ELR (cell line): ENCODE measurements at regions not wholly inside any gene's neighbourhood (a gene's known extent, or its start where the extent isn't known, plus 50 kb on each side); places are given as distances from the start of the nearest gene placed in this dataset.

Experiments used
- DNase-seq: peaks from one replicate; pipeline ENCODE4 v3.0.0-alpha.2; 2015; ENCODE audit warnings: low read depth

DNA sequence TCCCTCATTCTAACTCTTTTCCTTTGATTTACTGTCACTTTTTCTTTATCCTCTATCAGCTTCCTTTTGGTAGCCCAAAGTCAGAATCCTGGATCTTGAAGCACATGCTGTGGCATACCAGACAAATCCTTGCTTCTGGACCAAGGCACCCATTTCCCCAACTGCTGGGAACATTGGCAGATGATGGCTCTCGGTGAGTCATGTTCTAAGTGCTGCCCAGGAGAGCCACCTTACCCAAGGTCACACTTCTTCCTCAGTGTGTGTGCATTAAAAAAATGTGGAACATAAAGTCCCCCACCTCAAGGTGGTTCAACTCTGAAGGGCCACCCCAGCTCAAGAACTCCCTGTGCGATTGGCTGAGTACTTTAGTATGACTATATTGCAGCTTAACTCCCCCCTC lies 141.4 kb upstream of the PUM3 start:
- no peak for DNase-seq

DNA sequence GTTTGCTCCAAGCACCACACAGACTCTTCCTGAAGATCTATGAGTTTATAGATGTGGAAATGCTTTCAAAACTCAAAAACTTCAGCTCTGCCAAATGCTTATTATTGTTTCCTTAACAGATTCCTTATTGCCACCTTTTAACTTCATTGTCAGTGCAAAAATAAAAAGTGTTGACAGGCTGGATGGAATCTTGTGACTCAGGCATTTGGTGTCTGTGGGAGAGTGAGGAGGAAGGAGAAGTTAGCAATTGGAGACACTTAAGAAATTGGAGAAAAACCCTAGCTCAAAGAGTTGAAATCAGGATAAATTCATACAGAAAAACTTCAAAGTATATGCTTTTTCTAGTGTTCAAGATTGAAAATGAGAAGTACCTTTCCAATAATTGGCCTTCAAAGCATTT lies 140.6 kb upstream of the PUM3 start:
- DNase-seq = no peak

DNA sequence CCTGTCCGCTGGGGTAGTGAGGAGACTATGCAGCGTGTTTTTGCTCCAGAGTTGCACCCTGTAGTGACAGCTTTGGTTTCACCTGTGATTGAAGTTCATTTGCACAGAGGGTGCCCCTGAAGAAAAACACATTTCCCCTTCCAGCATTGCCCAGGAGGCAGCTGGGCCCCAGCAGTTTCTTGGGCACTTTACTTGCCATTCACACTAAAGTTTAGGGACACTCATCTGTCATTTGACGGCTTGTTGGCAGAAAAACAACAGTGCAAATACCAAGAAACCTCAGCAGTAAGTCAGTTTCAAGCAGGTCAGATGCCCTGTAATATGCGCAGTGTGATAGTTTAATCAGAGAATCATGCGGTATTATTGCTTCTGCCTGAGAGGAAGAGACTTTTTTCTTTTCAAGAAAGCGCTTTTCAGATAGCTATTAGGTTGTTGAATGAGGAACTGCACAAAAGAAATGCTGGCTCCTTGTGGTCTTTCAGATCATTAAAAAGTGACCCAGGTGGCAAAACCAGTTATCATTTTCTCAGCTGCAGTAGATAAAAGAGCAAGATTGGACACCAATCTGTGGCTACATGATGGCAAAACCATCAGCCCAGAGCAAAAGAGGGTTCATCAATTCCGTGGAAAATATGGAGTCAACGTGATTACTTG lies 136.2 kb upstream of the PUM3 start:
- DNase-seq = no peak

DNA sequence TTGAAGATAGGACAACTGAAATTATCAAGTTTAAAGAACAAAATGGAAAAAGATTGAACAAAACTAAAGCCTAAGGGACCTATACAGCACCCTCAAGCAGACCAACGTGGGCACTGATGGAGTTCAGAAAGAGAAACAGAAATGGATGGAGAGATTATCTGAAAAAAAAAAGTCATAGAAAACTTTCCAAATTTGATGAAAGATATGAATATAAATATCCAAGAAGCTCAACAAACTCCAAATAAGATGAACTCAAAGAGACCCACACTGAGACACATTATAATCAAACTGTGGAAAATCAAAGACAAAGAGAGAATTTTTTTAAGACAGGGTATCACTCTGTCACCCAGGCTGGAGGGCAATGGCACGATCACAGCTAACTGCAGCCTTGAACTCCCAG lies 128.6 kb upstream of the PUM3 start:
- DNase-seq = no peak

DNA sequence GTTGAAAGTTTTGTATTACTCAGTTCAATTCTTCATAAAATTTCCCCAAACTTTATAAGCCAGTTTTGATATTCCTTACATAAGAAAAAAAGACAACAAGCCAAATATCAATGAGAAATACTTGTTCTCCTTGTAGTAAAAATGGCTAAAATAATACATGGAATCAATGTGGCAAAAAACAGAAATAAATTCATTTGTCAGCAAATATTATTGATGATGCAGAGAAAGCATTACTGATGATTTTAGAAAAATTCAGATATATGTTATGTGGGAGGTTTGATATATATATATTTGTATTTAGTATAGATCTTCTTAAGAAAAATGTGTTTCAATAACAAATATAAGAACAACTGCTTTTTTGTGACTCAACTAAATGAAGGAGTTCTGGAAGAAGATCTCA lies 127.0 kb upstream of the PUM3 start:
- DNase-seq = no peak

DNA sequence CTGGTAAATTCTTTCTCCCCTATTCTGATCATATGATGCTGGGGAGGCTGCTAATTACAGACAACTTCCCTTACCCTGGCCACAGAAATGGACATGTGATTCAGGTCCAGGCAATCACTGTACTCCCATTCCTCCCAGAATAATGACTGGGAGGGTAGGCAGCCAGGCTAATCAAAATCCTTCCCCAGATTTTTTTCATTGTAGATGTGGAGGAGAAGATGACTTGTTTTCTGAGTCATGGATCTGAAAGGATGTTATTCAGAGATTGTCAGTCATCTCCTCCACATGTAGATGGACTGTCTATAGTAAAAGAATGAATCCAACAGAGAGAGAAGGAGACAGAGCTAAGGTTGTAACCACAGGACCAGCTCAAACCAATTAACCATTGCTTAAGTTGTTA lies 123.9 kb upstream of the PUM3 start:
- DNase-seq = peak; percentile 15

DNA sequence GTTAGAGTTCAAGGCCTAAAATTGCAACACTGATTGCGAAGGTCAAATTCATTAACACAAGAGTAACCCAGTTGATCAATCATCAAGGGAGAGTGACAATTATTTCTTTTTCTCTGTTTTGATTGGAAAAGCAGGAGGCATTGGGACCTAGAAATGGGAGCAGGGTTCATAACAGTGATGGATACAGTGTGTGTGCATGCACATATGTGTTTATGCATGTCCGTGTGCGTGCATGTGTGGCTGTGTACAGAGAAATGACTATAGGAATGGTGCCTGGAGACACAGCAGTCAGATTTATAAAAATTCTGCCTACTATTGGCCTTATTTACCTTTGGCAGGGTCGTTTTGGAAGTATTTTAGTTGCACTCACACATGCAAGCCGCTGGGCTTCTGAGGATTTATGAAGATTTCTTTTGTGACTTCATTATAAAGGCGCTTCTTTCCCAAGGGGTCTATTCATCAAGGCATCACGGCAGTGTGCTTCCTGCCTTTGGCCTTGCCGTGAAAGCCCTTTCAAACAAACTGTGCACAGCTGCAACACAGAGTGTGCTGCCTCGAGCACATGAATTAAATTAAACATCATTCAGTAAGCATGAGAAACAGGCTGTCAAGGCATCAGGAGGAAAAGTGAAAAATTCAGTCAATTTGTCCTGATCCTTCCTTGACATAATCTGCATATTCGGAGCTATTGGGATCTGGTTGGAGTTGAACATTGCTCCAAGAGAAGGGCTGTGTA lies 122.8 kb upstream of the PUM3 start:
- no peak for DNase-seq

DNA sequence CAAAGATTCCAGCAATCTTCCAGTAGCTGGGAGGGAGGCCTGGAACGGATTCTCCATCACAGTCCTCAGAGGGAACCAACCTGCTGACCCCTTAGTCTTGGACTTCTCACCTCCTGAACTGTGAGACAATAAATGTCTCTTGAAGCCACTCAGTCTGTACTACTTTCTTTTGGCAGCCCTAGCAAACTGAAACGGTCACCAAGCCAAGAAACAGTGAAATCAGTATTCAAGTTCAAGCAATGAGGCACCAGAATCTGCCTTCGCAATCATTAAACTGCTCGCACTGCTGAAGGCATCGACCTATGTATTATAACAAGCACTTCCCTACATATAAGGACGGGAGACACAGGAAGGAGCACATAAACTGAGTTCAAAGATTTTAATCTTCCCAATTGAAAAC lies 120.6 kb upstream of the PUM3 start:
- DNase-seq = no peak

DNA sequence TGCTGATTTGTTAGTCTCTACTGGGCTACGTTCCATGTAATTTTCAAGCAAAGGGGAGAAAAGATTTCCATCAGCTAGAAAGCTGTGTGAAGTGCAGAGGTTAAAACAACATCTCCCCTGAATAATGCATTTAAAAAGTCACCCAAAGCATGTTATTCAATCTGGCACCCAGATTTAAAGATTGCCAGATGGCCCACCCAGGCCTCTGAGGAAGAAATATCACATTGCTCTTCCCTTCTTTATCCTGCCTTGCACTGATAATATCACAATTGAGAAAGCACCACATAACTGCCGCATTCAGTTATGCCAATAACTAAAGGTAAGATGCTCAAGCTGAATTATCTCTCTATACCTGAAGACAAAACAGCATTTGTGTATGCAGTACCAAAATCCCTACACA lies 119.4 kb upstream of the PUM3 start:
- DNase-seq = no peak

DNA sequence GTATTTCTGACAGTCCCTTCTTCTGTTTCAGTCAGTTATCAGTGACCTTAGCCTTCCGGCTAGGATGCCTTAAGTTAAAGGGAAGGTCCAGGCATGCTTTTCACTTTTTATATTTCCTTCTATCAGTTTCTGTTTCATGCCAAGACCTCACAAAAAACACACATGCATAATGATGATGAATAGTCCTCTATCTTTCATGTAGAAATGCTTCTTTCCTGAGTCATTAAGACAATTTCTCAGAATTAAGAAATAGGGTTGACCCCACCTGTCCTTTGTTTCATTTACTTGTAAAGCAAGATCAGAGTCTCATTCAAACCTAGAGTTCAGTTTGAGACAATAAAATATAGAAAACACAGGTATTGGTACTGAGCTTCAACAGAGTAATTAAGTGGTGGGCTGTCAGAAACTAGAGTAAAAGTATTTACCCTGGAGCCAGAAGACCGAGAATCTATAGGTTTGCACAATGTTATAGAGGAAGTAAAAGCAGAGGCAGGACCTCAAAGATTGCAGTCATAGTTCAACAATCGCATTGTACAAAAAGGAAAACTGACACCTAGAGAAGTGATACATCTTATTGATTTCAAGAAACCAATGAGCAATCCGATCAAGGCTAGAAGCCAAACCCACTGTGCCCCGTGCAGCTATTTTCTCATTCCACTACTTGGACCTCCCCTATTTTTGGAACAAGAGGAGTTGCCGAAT lies 118.7 kb upstream of the PUM3 start:
- no peak for DNase-seq

DNA sequence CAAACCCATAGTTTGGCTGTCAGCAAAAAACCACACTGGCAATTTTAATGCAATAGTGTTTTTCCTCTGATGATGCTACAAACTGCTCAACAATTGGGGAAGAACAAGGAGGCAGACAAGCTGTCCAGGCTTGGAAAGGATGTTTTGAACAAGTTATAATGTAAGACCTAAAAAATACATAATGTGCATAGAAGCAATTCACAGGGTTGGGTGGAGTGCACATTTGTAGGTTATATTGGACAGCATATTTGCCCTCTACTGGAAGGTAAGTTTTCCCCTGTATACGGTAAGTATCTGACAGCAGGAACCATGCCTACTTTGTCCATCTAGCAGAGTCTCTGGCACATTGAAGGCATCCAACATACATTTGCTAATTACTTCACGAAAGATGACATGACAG lies 114.3 kb upstream of the PUM3 start:
- DNase-seq = no peak

DNA sequence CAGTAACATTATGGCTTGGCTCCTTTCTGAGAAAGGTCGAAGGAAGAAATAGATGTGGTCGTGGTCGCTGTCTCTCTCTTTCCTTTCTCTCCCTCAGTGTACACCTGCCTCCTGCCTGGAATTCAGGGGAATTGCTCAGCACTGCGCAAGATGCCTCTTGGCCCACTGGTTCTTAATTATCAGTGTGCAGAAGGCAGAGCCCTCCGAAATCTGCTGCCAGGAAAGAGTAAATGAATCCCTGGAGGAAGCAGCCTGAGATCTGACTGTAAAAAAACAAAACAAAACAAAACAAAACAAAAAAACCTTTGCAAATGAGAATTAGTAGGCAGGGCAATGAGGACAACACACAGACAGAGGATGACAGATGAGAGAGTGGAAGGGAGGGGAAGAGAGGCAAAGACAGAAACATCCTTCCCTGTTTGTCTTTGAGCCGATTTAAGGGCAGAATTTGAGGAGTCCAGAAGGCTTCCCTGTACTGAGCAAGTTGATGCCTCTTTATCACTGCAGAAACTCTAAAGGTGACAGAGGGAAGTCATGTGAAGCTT lies 113.8 kb upstream of the PUM3 start:
- DNase-seq = no peak

DNA sequence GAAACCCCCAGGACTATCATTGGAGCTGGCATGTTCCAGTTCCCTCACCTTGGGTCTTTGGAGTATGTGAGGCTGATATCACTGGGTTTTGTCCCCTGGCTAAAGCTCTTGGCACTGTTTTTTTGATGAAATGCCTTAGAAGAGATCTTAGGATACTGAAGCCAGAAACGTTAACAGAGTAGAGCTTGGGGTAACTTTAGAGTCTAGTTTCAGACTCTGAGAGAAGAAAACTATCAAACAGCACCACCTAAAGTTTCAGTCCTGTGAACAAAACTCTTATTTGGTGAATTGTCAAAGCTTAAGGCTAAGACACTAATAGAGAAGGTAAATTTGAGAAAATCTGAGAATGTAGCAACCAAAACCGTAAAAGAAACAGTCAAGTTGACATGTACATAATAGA lies 111.7 kb upstream of the PUM3 start:
- no peak for DNase-seq

DNA sequence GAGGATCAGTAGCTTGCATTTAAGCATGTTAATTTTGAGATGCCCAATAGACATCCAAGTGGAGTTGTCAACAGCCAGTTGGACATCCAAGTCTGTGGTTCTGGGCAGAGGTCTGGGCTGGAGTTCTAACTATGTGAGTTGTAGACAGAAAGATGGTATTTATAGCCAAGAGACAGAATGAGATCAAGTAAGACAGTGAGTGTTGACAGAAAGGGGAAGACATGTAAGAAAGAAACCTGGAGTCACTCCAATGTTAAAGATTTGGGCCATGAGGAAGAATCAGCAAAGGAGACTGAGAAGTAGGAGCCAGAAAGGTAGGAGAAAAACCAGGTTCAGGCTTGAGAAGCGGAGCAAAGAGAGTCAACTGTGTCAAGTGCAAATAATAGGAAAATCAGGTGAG lies 95.5 kb upstream of the PUM3 start:
- DNase-seq = no peak

DNA sequence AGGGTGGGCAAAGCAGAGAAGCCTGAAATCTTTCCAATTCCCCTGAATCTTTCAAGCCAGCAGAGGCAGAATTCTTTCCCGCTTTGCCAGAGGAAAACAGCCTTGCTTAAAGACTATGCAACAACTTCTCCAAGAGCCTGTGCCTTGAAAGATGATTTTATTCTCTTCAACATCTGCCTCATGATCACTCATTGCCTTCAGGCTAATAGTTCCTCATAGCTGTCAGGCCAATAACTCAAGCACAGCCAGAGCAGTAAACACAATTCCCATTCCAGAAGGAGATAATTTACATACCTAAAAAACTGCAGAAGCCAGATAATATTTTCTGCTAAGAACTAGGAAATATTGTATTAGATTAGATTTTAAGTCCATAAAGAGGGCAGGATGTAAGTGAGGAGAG lies 92.3 kb upstream of the PUM3 start:
- DNase-seq = peak; percentile 8

DNA sequence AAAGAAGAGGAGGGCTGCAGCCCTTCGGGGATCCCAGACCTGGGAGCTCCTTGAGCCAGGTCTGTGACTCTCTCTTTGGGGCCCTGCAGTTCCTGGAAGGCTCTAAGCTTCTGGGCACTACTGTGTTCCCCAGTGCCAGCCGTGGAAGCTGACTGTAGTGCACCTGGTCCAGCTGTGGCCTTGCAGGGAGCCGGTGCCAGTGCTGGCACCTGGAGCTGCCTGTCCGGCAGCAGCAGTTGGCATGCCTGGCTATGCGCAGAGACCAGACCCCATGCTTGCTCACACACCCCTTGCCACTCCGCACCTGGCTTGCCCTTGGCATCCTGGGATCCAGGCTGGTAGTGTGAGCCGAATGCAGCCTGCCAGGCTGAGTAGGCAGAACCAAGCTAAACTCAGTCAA lies 91.0 kb upstream of the PUM3 start:
- DNase-seq = no peak

DNA sequence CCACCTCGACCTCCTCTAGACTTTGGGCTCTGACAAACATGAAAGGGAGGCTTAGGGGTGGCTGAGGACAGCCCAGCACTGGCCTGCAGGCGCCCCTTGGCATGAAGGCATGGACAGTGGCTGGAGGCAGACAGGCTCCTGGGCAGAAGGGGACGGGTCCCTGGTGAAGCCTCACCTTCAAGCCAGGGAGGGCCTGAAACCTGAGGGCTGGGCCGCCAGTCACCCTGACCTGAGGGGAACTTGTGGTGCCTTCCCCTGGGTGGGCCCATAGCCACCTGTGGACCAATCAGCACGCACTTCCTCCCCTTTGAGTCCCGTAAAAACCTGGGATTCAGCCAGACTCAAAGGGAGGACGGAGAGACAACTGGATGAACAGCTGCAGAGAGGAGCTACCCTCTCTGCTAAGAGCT lies 90.4 kb upstream of the PUM3 start:
- DNase-seq = no peak

DNA sequence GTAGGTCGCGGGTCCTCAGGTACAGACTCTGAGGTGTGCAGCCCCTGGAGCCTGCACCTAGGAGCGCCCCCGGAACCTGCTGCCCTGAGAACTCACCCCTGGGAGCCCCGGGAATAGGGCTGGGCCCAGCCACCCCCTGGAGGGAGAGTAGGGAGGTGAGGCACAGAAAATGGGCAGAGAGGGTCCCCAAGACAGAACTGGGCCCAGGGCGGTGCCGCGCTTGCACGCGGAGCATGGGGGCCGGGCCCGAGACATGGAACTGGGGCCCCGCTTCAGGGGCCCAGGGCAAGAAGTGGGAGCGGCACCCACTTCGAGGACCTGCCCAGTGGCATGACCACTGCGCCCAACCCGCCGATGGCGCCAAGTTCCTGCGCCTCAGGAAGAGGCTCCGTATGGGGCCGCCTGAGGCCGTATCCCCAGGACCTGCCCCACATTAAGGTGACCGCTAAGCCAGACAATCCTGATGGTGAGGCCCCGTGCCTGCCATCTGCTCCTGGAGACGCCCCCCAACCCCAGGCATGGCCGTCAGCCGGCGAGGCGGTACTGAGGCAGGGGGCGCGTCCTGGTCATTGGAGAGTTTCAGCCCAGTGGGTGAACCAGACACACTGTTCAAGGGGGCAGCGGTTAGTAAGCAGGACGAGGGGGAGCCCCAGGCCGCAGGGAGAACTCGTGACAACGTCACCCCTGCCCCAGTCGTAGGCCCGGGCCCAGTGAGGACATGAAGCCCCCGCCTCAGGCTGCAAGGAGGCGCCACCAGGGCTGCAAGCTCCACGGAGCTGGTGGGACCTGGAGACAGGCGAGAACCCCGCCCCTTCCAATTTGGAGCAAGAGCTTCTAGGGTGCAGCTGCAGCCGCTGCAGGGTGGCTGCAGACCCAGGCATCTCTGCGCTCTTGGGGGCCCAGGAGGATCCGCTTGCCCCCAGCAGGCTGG lies 89.5 kb upstream of the PUM3 start:
- no peak for DNase-seq

DNA sequence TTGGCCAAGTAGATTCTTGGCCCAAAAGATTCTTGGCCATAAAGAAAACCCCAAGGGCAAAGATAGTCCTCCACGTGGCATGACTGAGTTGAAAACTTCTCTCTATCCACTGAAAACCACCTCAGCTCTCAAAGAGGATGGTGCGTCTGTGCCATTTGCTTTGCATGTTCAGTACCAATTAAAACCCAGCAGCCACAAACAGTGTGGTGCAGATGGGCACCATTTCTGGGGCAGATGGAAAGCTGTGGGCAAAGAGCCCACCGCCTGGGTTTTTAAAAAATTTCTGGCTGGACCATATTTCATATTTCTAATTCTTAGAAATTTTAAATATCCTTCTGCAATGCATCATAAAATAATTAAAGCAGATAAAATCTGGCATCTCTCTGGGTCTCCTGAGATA lies 84.5 kb upstream of the PUM3 start:
- DNase-seq = no peak

DNA sequence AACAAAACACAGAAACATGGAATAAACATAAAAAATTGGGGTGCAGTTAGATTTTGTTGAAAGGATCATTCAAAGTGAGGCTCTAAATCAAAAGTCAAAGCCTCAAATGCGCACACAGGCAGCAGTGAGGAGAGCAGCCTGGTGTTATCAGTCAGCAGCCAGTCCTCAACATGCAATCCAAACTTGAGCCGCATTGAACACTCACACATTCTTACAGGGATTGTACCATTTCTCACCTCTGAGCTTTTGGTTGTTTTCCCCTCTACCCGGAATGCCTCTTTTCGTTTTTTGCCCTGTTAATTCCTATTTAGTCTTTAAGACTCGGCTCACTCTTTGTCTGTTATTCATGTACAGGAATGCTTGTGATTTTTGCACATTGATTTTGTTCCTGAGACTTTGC lies 81.1 kb upstream of the PUM3 start:
- DNase-seq = no peak

DNA sequence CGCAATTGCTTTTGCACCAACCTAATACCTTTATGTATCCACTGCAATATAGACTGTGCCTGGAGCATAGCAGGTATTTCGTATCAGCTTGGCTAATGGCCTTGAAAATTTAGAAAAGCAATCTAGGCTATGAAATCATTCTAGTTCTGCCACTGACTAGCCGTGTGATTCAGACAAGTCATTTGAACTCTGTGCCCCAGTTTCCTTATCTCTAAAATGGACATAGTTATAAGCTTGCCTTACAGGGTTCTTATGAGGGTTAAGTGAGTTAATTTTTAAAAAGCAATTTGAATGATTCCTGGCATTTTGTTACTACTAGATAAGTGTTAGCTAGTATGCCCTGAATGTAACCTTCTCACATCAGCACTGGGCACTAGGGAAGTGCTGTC lies 80.5 kb upstream of the PUM3 start:
- no peak for DNase-seq

DNA sequence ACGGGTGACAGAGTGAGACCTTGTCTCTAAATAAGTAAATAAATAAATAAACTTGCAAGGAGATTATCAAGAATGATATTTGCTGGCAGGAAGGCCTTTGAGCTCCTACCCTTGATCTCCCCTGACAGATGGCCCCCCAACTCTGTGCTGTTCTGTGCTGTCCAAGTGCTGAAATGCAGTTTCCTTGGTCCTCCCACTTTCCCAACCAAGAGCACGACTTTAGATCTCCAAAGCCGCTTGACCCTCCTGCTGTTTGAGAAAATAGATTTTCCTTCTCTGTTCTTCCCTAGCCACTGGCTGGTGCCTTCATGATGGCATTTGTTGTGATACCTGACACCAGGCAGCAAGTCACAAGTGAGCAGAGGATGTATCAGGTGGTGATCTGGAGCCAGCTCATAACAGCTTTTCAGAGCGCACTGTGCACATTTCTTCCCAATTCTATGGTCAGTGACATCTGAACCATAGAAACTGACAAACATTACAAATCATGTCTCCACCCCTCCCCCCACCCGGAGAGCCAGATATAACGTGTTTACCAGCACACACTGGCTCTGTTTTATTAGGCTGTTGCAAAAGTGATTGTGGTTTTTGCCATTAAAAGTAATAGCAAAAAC lies 80.0 kb upstream of the PUM3 start:
- DNase-seq = no peak
